SU-DHL-6 (cell line): ENCODE measurements at regions not wholly inside any gene's neighbourhood (a gene's known extent, or its start where the extent isn't known, plus 50 kb on each side); places are given as distances from the start of the nearest gene placed in this dataset.

ENCODE experiments used
- CTCF ChIP-seq: fragments of 200-600 bp; sonication (generic); IDR thresholded peaks from one replicate; pipeline ENCODE4 v1.5.1; 2017; ENCODE audit warnings: antibody characterized with exemption, mild to moderate bottlenecking, low read length, moderate library complexity; ENCODE audit not compliant: insufficient read depth, poor library complexity, severe bottlenecking
- EZH2phosphoT487 ChIP-seq: fragments of 200-600 bp; sonication (generic), shearing (Covaris generic); conservative IDR thresholded peaks from 2 replicates; pipeline ENCODE4 v1.6.1; 2018; ENCODE audit warnings: mild to moderate bottlenecking, antibody characterized with exemption, low read length, moderate library complexity, mixed read lengths

GRCh38 chr3:153379516-153379915, 217.5 kb downstream of the RAP2B start:
- TF ChIP-seq CTCF (no peak), EZH2phosphoT487 (no peak)
